ENCODE measurements at regions not wholly inside any gene's neighbourhood (a gene's known extent, or its start where the extent isn't known, plus 50 kb on each side); places are given as distances from the start of the nearest gene placed in this dataset. TPM values are rescaled to one million over a fixed set of nuclear protein-coding genes. Genes with fewer than 3 reads are reported as not detected.

Small RNAs in the stretch of these regions (small RNA-seq; reads per million reads assigned to genes)
- not detected for gene AC233702.6
- gene AC233702.8, result not detected

All from HT1080 (cell line).